Activated T-cell treated with anti-CD3 and anti-CD28 coated beads, Interleukin-2, amount 50 U/mL, for 24 hours (primary cell): ENCODE measurements at regions not wholly inside any gene's neighbourhood (a gene's known extent, or its start where the extent isn't known, plus 50 kb on each side); places are given as distances from the start of the nearest gene placed in this dataset.
"Not testable (repeated sequence)": the region's sequence is repeated elsewhere in the genome, so short reads cannot be mapped to it uniquely, and the experiment has no call there.

Source experiments
- DNase-seq: peaks from one replicate; pipeline ENCODE4 v3.0.0-alpha.2; 2020
- H3K27ac Mint-ChIP-seq: 2 replicates; pipeline ENCODE4 v1.8.0; 2020; ENCODE audit warnings: mild to moderate bottlenecking, mixed read lengths
- H3K27me3 Mint-ChIP-seq: 2 replicates; pipeline ENCODE4 v1.8.0; 2020; ENCODE audit warnings: mixed read lengths
- H3K36me3 Mint-ChIP-seq: 2 replicates; pipeline ENCODE4 v1.8.0; 2020; ENCODE audit warnings: low read depth, mixed read lengths
- H3K4me1 Mint-ChIP-seq: 2 replicates; pipeline ENCODE4 v1.8.0; 2020; ENCODE audit warnings: low read depth, mixed read lengths
- H3K4me3 Mint-ChIP-seq: 2 replicates; pipeline ENCODE4 v1.8.0; 2020; ENCODE audit warnings: mild to moderate bottlenecking, moderate library complexity, mixed read lengths
- H3K9me3 Mint-ChIP-seq: 2 replicates; pipeline ENCODE4 v1.8.0; 2020; ENCODE audit warnings: mixed read lengths

GRCh38 chr22:44574640-44575380 is 76.8 kb upstream of the RTL6 start:
- H3K27ac Mint-ChIP-seq, result no peak overlapping the region
- no peaks in the 10 kb centered on the region for H3K4me1 Mint-ChIP-seq
- H3K9me3 Mint-ChIP-seq, result no peaks in the 10 kb centered on the region
- H3K36me3 Mint-ChIP-seq, result no peaks in the 10 kb centered on the region
- no peak overlapping the region for H3K4me3 Mint-ChIP-seq
- DNase-seq, result peak; percentile 11
- peaks cover 14% of the 10 kb centered on the region for H3K27me3 Mint-ChIP-seq

- Mint-ChIP-seq H3K4me3 (no peak overlapping the region), H3K9me3 (no peaks in the 10 kb centered on the region), H3K27me3 (peaks cover 14% of the 10 kb centered on the region), H3K36me3 (no peaks in the 10 kb centered on the region), H3K4me1 (no peaks in the 10 kb centered on the region), H3K27ac (no peak overlapping the region)
- DNase-seq, result peak; percentile 12
These were observed 76.1 kb upstream of the RTL6 start for GRCh38 chr22:44574057-44574639.

DNA sequence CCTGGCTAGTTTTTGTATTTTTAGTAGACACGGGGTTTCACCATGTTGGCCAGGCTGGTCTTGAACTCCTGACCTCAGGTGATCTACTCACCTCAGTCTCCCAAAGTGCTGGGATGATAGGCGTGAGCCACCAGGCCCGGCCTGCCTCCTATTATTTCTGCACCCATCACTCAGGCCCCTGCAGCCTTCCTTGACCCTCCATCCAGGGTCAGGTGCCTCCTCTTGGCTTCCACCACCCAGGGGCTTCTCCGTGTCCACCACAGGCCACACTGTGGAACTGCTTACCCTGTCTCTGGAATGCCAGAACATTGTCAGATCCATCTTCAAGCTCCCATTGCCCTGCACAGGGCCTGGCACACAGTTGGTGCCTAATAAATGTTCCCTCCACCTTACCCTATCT is 75.4 kb upstream of the RTL6 start:
- Mint-ChIP-seq H3K4me3 (no peak overlapping the region), H3K27me3 (peaks cover 14% of the 10 kb centered on the region), H3K36me3 (no peaks in the 10 kb centered on the region), H3K9me3 (no peaks in the 10 kb centered on the region), H3K4me1 (no peaks in the 10 kb centered on the region), H3K27ac (no peak overlapping the region)
- DNase-seq, result peak; percentile 13

DNA sequence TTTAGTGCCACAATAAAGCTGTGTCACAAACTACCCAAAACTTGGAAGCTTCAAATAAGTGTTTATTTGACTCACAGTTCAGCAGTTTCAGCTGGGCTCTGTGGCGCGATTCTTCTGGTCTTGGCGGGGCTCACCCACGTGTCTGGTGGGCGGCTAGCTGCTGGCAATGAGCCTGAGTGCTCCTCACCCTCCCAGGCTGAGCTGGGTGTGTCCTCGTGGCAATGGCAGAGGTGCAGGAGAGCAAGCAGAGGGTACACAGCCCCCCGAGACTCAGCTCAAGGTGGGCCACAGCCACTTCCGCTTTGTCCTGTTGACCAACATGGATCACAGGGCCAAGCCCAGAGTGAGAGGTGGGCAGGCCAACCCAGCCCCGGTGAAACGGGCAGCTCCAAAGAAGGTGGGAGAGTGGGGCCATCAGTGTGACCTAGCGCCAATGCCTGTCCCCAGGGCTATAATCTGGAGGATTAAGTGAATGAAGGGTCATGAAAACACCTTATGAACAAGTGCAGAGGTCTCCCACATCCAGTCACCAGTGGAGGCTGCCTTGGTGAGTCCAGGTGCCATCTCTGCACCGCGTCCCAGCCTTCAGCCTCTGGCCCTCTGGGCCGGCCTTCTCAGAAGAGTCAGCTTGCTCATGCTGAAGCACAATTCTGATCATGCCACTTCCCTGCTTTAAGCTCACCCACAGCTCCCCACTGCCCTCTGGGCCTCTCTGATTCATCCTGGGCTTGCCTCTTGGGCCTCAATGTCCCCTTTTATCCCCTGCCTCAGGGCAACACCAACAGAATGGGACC is 74.6 kb upstream of the RTL6 start:
- no peak overlapping the region for H3K4me3 Mint-ChIP-seq
- peaks cover 14% of the 10 kb centered on the region for H3K27me3 Mint-ChIP-seq
- no peaks in the 10 kb centered on the region for H3K36me3 Mint-ChIP-seq
- peak; percentile 15 for DNase-seq
- H3K4me1 Mint-ChIP-seq, result no peaks in the 10 kb centered on the region
- H3K27ac Mint-ChIP-seq, result no peak overlapping the region
- H3K9me3 Mint-ChIP-seq, result no peaks in the 10 kb centered on the region

DNA sequence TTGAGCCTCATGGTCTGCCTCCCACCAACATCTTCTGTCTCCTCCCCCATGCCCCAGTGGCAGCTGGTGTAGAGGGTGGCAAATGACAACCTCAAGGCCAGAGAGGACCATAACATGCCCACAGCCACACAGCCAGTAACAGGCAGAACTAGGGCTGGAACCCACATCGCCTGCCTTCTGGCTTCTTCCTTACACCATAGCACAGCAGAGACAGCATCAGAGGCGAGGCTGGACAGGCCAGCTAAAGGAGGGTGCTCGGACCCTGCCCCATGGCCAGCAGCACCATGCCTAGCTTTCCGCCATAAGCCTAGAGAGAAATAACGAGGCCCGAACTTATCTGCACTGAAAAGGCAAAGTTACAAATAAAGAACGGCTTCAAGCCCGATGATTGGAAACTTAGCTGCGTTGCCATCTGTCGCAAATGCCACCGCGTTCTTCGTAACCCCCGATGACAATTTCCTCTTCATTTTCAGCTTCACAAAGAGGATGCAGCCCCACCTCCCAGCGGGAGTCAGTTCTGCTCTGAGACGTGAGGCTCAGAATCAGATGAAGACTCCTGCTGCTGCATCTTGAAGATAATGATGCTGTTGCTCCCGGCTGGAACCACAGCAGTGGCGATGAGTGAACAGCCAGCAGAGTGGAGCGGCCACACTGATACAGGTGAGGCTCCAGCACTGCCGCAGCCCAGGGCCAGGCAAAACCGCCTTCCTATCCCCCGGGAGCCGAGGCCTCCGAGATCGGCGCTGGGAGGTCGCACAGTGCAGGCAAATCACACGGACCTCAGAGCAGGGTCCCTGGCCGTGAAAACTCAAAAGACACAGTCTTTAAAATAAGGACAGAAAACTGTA is 73.8 kb upstream of the RTL6 start:
- Mint-ChIP-seq H3K27ac (no peak overlapping the region), H3K4me1 (no peaks in the 10 kb centered on the region), H3K4me3 (no peak overlapping the region), H3K27me3 (peaks cover 14% of the 10 kb centered on the region), H3K36me3 (no peaks in the 10 kb centered on the region), H3K9me3 (no peaks in the 10 kb centered on the region)
- peak; percentile 13 for DNase-seq

- no peaks in the 10 kb centered on the region for H3K36me3 Mint-ChIP-seq
- H3K27me3 Mint-ChIP-seq, result peaks cover 14% of the 10 kb centered on the region
- no peak overlapping the region for H3K4me3 Mint-ChIP-seq
- no peaks in the 10 kb centered on the region for H3K4me1 Mint-ChIP-seq
- DNase-seq, result peak; percentile 13
- H3K9me3 Mint-ChIP-seq, result no peaks in the 10 kb centered on the region
- no peak overlapping the region for H3K27ac Mint-ChIP-seq
These were observed 72.7 kb upstream of the RTL6 start for GRCh38 chr22:44570476-44571445.

DNA sequence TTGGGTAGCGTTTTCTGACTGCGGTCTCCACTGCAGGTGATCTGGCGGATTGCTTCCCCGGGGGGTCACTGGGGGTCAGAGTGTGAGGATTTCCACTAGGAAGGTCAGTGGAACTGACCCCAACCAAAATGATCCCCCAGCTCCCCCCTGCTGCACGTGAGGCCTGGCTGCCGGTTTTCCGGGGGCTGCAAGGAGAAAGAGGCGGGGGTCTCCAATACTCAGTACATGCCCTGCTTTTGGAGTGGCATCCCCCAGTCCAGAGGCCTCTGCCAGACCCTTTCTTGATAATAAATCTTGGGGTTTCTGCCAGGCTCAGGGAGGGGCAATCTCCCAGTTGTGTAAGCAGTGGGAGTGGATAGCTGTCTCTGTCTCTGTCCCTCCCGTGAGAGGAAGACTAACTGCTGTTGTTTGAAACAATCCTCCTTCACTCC is 71.5 kb upstream of the RTL6 start:
- Mint-ChIP-seq H3K4me1 (no peaks in the 10 kb centered on the region), H3K27me3 (peaks cover 5% of the 10 kb centered on the region), H3K9me3 (no peaks in the 10 kb centered on the region), H3K27ac (no peak overlapping the region), H3K4me3 (no peak overlapping the region), H3K36me3 (no peaks in the 10 kb centered on the region)
- DNase-seq, result no peak

DNA sequence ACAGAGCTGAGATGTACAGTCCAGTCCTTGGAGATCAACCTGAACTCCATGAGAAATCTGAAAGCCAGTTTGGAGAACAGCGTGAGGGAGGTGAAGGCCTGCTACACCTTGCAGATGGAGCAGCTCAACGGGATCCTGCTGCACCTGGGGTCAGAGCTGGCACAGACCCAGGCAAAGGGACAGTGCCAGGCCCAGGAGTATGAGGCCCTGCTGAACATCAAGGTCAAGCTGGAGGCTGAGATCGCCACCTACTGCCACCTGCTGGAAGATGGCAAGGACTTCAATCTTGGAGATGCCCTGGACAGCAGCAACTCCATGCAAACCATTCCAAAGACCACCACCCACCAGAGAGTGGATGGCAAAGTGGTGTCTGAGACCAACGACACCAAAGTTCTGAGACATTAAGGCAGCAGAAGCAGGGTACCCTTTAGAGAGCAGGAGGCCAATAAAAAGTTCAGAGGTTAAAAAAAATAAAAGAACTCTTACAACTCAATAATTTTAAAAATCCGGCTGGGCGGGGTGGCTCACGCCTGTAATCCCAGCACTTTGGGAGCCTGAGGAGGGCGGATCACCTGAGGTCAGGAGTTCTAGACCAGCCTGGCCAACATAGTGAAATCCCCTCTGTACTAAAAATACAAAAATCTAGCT is 69.9 kb upstream of the RTL6 start:
- H3K27ac Mint-ChIP-seq, result no peak overlapping the region
- H3K4me1 Mint-ChIP-seq, result no peaks in the 10 kb centered on the region
- peaks cover 8% of the 10 kb centered on the region for H3K9me3 Mint-ChIP-seq
- peak; percentile 64 for DNase-seq
- no peak overlapping the region for H3K4me3 Mint-ChIP-seq
- H3K36me3 Mint-ChIP-seq, result no peaks in the 10 kb centered on the region
- peaks cover 5% of the 10 kb centered on the region for H3K27me3 Mint-ChIP-seq

DNA sequence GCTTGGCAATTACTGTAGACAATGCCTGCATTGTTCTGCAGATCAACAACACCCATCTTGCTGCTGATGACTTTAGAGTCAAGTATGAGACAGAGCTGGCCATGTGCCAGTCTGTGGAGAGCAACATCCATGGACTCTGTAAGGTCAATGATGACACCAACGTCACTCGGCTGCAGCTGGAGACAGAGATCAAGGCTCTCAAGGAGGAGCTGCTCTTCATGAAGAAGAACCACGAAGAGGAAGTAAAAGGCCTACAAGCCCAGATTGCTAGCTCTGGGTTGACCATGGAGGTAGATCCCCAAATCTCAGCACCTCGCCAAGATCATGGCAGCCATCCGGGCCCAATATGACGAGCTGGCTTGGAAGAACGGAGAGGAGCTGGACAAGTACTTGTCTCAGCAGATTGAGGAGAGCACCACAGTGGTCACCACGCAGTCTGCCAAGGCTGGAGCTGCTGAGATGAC is 69.4 kb upstream of the RTL6 start:
- not testable (repeated sequence) for DNase-seq, H3K9me3 Mint-ChIP-seq, H3K36me3 Mint-ChIP-seq, H3K27me3 Mint-ChIP-seq, H3K27ac Mint-ChIP-seq, H3K4me3 Mint-ChIP-seq, H3K4me1 Mint-ChIP-seq

GRCh38 chr22:44566911-44567310 is 68.9 kb upstream of the RTL6 start:
- no peak overlapping the region for H3K27ac Mint-ChIP-seq
- H3K27me3 Mint-ChIP-seq, result peaks cover 5% of the 10 kb centered on the region
- H3K36me3 Mint-ChIP-seq, result no peaks in the 10 kb centered on the region
- peaks cover 8% of the 10 kb centered on the region for H3K9me3 Mint-ChIP-seq
- DNase-seq, result peak; percentile 17
- H3K4me1 Mint-ChIP-seq, result no peaks in the 10 kb centered on the region
- no peak overlapping the region for H3K4me3 Mint-ChIP-seq

DNA sequence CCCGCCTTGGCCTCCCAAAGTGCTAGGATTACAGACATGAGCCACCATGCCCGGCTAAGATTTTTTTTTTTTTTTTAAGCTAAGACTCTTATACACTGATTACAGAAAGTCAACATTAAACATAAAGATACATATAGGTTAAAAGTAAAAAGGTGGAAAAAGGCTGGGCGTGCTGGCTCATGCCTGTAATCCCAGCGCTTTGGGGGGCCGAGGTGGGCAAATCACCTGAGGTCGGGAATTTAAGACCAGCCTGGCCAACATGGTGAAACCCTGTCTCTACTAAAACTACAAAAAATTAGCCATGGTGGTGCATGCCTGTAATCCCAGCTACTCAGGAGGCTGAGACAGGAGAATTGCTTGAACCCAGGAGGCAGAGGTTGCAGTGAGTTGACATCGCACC is 64.6 kb upstream of the RTL6 start:
- not testable (repeated sequence) for DNase-seq, H3K27me3 Mint-ChIP-seq, H3K9me3 Mint-ChIP-seq, H3K4me3 Mint-ChIP-seq, H3K4me1 Mint-ChIP-seq, H3K27ac Mint-ChIP-seq, H3K36me3 Mint-ChIP-seq

GRCh38 chr22:44561139-44561840 is 63.3 kb upstream of the RTL6 start:
- H3K4me3 Mint-ChIP-seq, result no peak overlapping the region
- peaks cover 14% of the 10 kb centered on the region for H3K27me3 Mint-ChIP-seq
- no peaks in the 10 kb centered on the region for H3K36me3 Mint-ChIP-seq
- H3K27ac Mint-ChIP-seq, result no peak overlapping the region
- DNase-seq, result no peak
- peaks cover 8% of the 10 kb centered on the region for H3K9me3 Mint-ChIP-seq
- H3K4me1 Mint-ChIP-seq, result no peaks in the 10 kb centered on the region

GRCh38 chr22:44558671-44559070 is 60.6 kb upstream of the RTL6 start:
- not testable (repeated sequence) for H3K36me3 Mint-ChIP-seq, H3K4me1 Mint-ChIP-seq, H3K4me3 Mint-ChIP-seq, H3K9me3 Mint-ChIP-seq, DNase-seq, H3K27ac Mint-ChIP-seq
- peaks cover 32% of the 10 kb centered on the region for H3K27me3 Mint-ChIP-seq
